OCI-LY3 (cell line): ENCODE measurements at regions not wholly inside any gene's neighbourhood (a gene's known extent, or its start where the extent isn't known, plus 50 kb on each side); places are given as distances from the start of the nearest gene placed in this dataset.
A peak's percentile ranks its signal among the peaks of the same experiment; 100 is the strongest.

ENCODE experiments used
- H2AFZ ChIP-seq: fragments of 200-600, 300-600 bp; shearing (Covaris generic); 2 replicates; pipeline ENCODE4 v1.6.0; 2014; ENCODE audit warnings: antibody characterized with exemption, low read depth, low read length
- H3K27ac ChIP-seq: fragments of 200-600, 300-600 bp; sonication (generic); 2 replicates; pipeline ENCODE4 v1.5.1; 2014; ENCODE audit warnings: mild to moderate bottlenecking, low read length, moderate library complexity, mixed read lengths
- H3K27me3 ChIP-seq: fragments of 200-600, 300-600 bp; sonication (generic); 2 replicates; pipeline ENCODE4 v1.6.1; 2014; ENCODE audit warnings: low read depth, low read length, mixed read lengths
- H3K36me3 ChIP-seq: fragments of 200-600, 300-600 bp; sonication (generic); replicated peaks from 2 replicates; pipeline ENCODE3; 2014; ENCODE audit warnings: low read depth, low read length, mixed read lengths
- H3K4me1 ChIP-seq: fragments of 300-600, 200-600 bp; sonication (generic); 2 replicates; pipeline ENCODE4 v1.6.1; 2014; ENCODE audit warnings: low read length, mixed read lengths
- H3K4me2 ChIP-seq: fragments of 200-600, 300-600 bp; sonication (generic); 2 replicates; pipeline ENCODE4 v1.6.1; 2014; ENCODE audit warnings: low read length, mixed read lengths
- H3K4me3 ChIP-seq: fragments of 300-600, 200-600 bp; sonication (generic); 2 replicates; pipeline ENCODE4 v1.5.1; 2014; ENCODE audit warnings: antibody characterized with exemption, mild to moderate bottlenecking, low read length, moderate library complexity
- H3K79me2 ChIP-seq: fragments of 300-600, 200-600 bp; shearing (Covaris generic); 2 replicates; pipeline ENCODE4 v1.6.1; 2014; ENCODE audit warnings: mild to moderate bottlenecking, low read length, mixed read lengths
- H3K9ac ChIP-seq: fragments of 300-600, 200-600 bp; shearing (Covaris generic); 2 replicates; pipeline ENCODE4 v1.6.0; 2014; ENCODE audit warnings: mild to moderate bottlenecking, low read length, moderate library complexity
- H3K9me3 ChIP-seq: fragments of 200-600, 300-600 bp; shearing (Covaris generic); 2 replicates; pipeline ENCODE4 v1.6.1; 2014; ENCODE audit warnings: low read length, mixed read lengths; ENCODE audit not compliant: insufficient read depth
- H4K20me1 ChIP-seq: fragments of 200-600, 300-600 bp; sonication (generic); 2 replicates; pipeline ENCODE4 v1.6.1; 2016; ENCODE audit warnings: low read length, mixed read lengths; ENCODE audit not compliant: insufficient read depth
- CTCF ChIP-seq: fragments of 200-600, 300-600 bp; sonication (generic); IDR thresholded peaks from 2 replicates; pipeline ENCODE4 v1.5.1; 2014; ENCODE audit warnings: antibody characterized with exemption, low read length, low read depth
- EZH2phosphoT487 ChIP-seq: fragments of 200-600 bp; shearing (Covaris generic); IDR thresholded peaks from 2 replicates; pipeline ENCODE4 v1.6.1; 2018; ENCODE audit warnings: antibody characterized with exemption, mixed run types, low read depth

DNA sequence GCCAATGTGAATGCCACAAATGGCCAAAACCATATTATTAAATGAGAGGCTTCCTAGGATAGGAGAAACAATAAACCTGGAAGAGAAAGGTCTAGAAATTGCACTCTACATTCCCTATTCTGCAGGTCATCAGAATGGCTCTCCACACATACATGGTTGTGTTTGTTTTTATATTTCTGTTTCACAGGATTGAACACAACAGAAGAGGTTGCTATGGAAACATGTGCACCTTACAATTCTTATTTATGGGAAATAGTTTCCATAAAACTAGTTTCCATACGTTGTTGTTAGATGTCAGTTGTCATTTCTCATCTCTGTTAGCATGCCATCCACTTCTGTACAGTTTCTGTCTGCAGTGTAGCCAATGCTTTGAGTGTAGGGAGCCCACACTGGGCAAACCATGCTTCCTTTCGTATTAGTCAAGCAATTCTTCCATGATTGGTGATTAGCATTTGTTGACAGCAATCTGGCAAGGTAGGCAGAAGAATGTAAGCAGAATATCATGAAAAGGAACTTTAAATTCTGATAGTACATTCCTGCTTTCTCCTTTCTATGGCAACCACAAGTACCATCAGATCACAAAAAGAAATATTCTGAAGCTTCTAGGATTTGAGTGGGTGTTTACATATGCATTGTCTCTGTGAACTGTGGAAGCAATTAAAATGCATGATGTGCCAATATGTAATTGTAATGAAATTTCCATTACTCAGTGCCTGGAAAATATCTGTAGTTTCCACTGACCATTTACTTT is 141.6 kb upstream of the AVPR1A start:
- no peak overlapping the region for H3K27ac ChIP-seq
- no peak overlapping the region for H3K9ac ChIP-seq
- no peaks in the 10 kb centered on the region for H3K36me3 ChIP-seq
- H3K4me2 ChIP-seq: no peak overlapping the region
- no peak overlapping the region for H2AFZ ChIP-seq
- no peaks in the 10 kb centered on the region for H3K79me2 ChIP-seq
- no peak for TF ChIP-seq CTCF
- TF ChIP-seq EZH2phosphoT487: no peak
- H3K9me3 ChIP-seq: no peaks in the 10 kb centered on the region
- H3K4me1 ChIP-seq: no peaks in the 10 kb centered on the region
- no peaks in the 10 kb centered on the region for H3K27me3 ChIP-seq
- H3K4me3 ChIP-seq: no peak overlapping the region
- H4K20me1 ChIP-seq: no peaks in the 10 kb centered on the region

DNA sequence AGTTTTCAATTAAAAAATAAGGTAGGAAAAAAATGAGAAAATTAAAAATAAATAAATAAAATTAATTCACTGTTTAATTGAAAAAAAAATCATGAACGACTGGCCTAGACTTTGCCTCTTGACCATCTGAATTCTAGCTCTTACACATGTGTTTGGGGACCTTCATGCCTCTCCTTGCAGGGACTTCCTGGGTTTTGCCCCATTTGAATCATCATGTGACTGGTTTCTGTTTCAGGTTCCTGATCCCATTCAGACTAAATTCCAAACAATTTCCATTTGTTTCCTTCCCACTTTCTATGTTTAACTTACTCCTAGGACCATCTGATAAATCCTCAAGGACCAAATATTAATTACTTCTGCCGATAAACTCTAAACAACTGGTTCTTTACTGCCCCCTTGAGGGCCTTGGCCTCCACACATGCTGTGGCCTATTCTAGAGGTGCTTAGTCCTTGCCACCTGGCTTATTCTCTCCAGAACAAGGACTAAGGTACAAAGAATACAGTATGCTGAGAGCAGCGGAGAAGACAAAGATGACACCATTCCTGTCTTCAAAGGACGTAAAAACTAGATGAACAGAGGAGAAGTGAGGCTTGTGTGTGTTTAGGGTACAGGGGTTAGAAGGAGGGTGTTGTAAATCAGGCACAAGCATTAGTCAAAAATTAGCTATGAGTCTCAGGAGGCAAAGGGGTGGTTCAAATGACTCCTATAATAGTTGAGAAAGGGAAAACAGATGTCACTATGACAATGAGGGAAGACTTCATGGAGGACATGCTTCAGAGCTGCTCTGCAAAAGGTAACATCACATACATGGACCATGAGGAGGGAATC is 125.8 kb upstream of the AVPR1A start:
- H3K36me3 ChIP-seq: no peaks in the 10 kb centered on the region
- no peak overlapping the region; the same call in 1 of the 2 replicates for H3K9ac ChIP-seq
- peak overlapping the region; percentile 79; the same call in 1 of the 2 replicates for H2AFZ ChIP-seq
- H3K4me3 ChIP-seq: peak overlapping the region; percentile 25
- no peaks in the 10 kb centered on the region for H3K27me3 ChIP-seq
- H3K4me1 ChIP-seq: peaks cover 10% of the 10 kb centered on the region
- no peak overlapping the region for H3K27ac ChIP-seq
- no peaks in the 10 kb centered on the region for H3K9me3 ChIP-seq
- peak overlapping the region; percentile 31 for H3K4me2 ChIP-seq
- H4K20me1 ChIP-seq: no peaks in the 10 kb centered on the region
- TF ChIP-seq CTCF (peak; percentile 79), EZH2phosphoT487 (no peak)
- no peaks in the 10 kb centered on the region for H3K79me2 ChIP-seq

- Histone ChIP-seq H3K36me3 (no peaks in the 10 kb centered on the region), H3K4me1 (no peaks in the 10 kb centered on the region), H3K9ac (no peak overlapping the region), H3K4me2 (no peak overlapping the region), H3K4me3 (no peak overlapping the region), H3K79me2 (no peaks in the 10 kb centered on the region), H3K27me3 (no peaks in the 10 kb centered on the region), H3K27ac (no peak overlapping the region), H3K9me3 (peaks cover 9% of the 10 kb centered on the region), H2AFZ (no peak overlapping the region), H4K20me1 (no peaks in the 10 kb centered on the region)
- TF ChIP-seq EZH2phosphoT487 (no peak), CTCF (no peak)
These were observed 116.0 kb upstream of the AVPR1A start for GRCh38 chr12:63266988-63267387.

DNA sequence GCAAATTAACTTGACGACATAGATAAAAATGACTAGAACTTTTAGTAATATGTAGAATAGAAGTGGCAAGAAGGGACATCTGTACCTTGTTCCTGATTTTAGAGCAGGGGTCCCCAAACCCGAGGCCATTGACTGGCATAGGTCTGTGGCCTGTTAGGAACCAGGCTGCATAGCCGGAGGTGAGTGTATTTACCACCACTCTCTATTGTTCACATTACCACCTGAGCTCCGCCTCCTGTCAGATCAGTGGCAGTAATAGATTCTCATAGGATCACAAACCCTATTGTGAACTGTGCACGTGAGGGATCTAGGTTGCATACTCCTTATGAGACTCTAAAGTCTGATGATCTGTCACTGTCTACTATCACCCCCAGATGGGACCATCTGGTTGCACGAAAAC is 113.6 kb upstream of the AVPR1A start:
- Histone ChIP-seq H3K27me3 (no peaks in the 10 kb centered on the region), H2AFZ (no peak overlapping the region), H3K36me3 (no peaks in the 10 kb centered on the region), H3K27ac (no peak overlapping the region), H3K79me2 (no peaks in the 10 kb centered on the region), H3K4me3 (no peak overlapping the region), H3K4me1 (no peaks in the 10 kb centered on the region), H3K9me3 (peaks cover 9% of the 10 kb centered on the region), H3K4me2 (no peak overlapping the region), H4K20me1 (no peaks in the 10 kb centered on the region), H3K9ac (no peak overlapping the region)
- no peak for TF ChIP-seq CTCF
